GM12878 (cell line): ENCODE measurements at regions not wholly inside any gene's neighbourhood (a gene's known extent, or its start where the extent isn't known, plus 50 kb on each side); places are given as distances from the start of the nearest gene placed in this dataset.

Experiments
- ATAC-seq: fragments of 200-7000 bp; cut with Tn5 transposase; 3 replicates; pipeline ENCODE4 v1.9.1; 2020; ENCODE audit warnings: mild to moderate bottlenecking, moderate library complexity
- BruUV-seq: library from RNA; stranded (reverse); fragments of 400-500 nt; replicated peaks from 2 replicates; lab custom pipeline; 2021; lab: Mats Ljungman, UMichigan
- CTCF ChIA-PET: fragments of 300-600 bp; sonication (Branson Sonifier 250); formaldehyde crosslinking; extraction: SDS; loops from one replicate; lab custom pipeline; 2021; ENCODE audit warnings: inconsistent platforms; lab: Yijun Ruan, JAX
- POLR2A ChIA-PET: fragments of 350-600 bp; formaldehyde crosslinking; extraction: SDS; loops from one replicate; lab custom pipeline; 2021; ENCODE audit warnings: inconsistent platforms; lab: Charles Lee
- RAD21 ChIA-PET: fragments of 300-600 bp; sonication (Branson Sonifier 250); formaldehyde crosslinking; loops from one replicate; lab custom pipeline; 2023; ENCODE audit warnings: antibody characterized with exemption; ENCODE audit not compliant: unreplicated experiment; lab: Charles Lee
- SMC1A ChIA-PET: fragments of 300-600 bp; sonication (Branson Sonifier 250); formaldehyde crosslinking; loops from one replicate; lab custom pipeline; 2023; ENCODE audit not compliant: unreplicated experiment, uncharacterized antibody; lab: Charles Lee
- DNase-seq: peaks from one replicate; pipeline ENCODE4 v3.0.0-alpha.2; 2011; ENCODE audit warnings: low read depth, low spot score
- FAIRE-seq: peaks from 3 replicates; lab custom pipeline; 2011; peaks lifted over from hg19 to GRCh38; lab: Jason Lieb, UNC
- H2AFZ ChIP-seq: 2 replicates; pipeline ENCODE4 v1.6.0; 2011; ENCODE audit warnings: low read depth, low read length, control low read depth; ENCODE audit not compliant: control insufficient read depth
- H3K27ac ChIP-seq: 2 replicates; pipeline ENCODE4 v1.5.1; 2011; ENCODE audit warnings: control low read depth; ENCODE audit not compliant: control insufficient read depth, insufficient read depth
- H3K27me3 ChIP-seq, 2 experiments: replicated peaks in 1 of 2; 2 replicates each; pipeline versions ENCODE4 v1.6.0 to v1.6.1; 2011; ENCODE audit warnings: low read length in 1 of 2; ENCODE audit not compliant: control insufficient read depth in 2 of 2, insufficient read depth in 2 of 2
- H3K36me3 ChIP-seq, 2 experiments: 2 replicates each; pipeline ENCODE4 v1.5.1; 2011; ENCODE audit warnings: low read length in 1 of 2; ENCODE audit not compliant: control insufficient read depth in 2 of 2, insufficient read depth in 2 of 2
- H3K4me1 ChIP-seq: 2 replicates; pipeline ENCODE4 v1.6.1; 2011; ENCODE audit warnings: mild to moderate bottlenecking, low read length, moderate library complexity, mixed read lengths; ENCODE audit not compliant: control insufficient read depth, insufficient read depth
- H3K4me2 ChIP-seq: 2 replicates; pipeline ENCODE4 v1.6.0; 2011; ENCODE audit warnings: control low read depth; ENCODE audit not compliant: control insufficient read depth, insufficient read depth
- H3K4me3 ChIP-seq: fragments of 200-600 bp; sonication (generic); 2 replicates; pipeline ENCODE4 v1.5.1; 2016
- H3K79me2 ChIP-seq: 2 replicates; pipeline ENCODE4 v1.6.0; 2011; ENCODE audit warnings: low read length; ENCODE audit not compliant: control insufficient read depth, insufficient read depth
- H3K9ac ChIP-seq: 2 replicates; pipeline ENCODE4 v1.8.0; 2011; ENCODE audit warnings: low read length, control low read depth, mixed read lengths; ENCODE audit not compliant: control insufficient read depth, insufficient read depth
- H3K9me3 ChIP-seq: replicated peaks from 3 replicates; pipeline ENCODE4 v1.5.1; 2011; ENCODE audit warnings: mild to moderate bottlenecking, low read length; ENCODE audit not compliant: control insufficient read depth, insufficient read depth
- H4K20me1 ChIP-seq: 2 replicates; pipeline ENCODE4 v1.6.0; 2011; ENCODE audit not compliant: control insufficient read depth, insufficient read depth
- CHD1 ChIP-seq: IDR thresholded peaks from 2 replicates; pipeline ENCODE4 v1.6.1; 2012; ENCODE audit warnings: low read depth, low read length, improper control_type of control experiment
- CREM ChIP-seq: IDR thresholded peaks from 2 replicates; pipeline ENCODE4 v1.6.1; 2014; ENCODE audit warnings: antibody characterized with exemption, low read depth
- EED ChIP-seq: sonication (generic); IDR thresholded peaks from 2 replicates; pipeline ENCODE4 v1.6.1; 2016; ENCODE audit warnings: antibody characterized with exemption, low read depth
- KLF5 ChIP-seq: fragments of 450-650 bp; IDR thresholded peaks from 2 replicates; pipeline ENCODE4 v1.6.1; 2014; ENCODE audit warnings: mild to moderate bottlenecking; ENCODE audit not compliant: partially characterized antibody
- NFXL1 ChIP-seq: fragments of 450-650 bp; IDR thresholded peaks from 2 replicates; pipeline ENCODE4 v1.6.1; 2017; ENCODE audit warnings: antibody characterized with exemption, mild to moderate bottlenecking, borderline replicate concordance
- NFYB ChIP-seq: IDR thresholded peaks from 2 replicates; pipeline ENCODE4 v1.6.1; 2011; ENCODE audit warnings: low read depth, mild to moderate bottlenecking, low read length, improper control_type of control experiment, moderate library complexity; ENCODE audit not compliant: insufficient read depth
- PRDM15 ChIP-seq: fragments of 450-650 bp; formaldehyde crosslinking; IDR thresholded peaks from 2 replicates; pipeline ENCODE4 v1.4.0; 2020; ENCODE audit warnings: mild to moderate bottlenecking, moderate library complexity
- RELA ChIP-seq: fragments of 450-650 bp; IDR thresholded peaks from 2 replicates; pipeline ENCODE4 v1.8.0; 2014; ENCODE audit warnings: borderline replicate concordance; ENCODE audit not compliant: partially characterized antibody
- ZNF207 ChIP-seq: fragments of 450-650 bp; IDR thresholded peaks from 2 replicates; pipeline ENCODE4 v1.6.1; 2014; ENCODE audit warnings: antibody characterized with exemption, mild to moderate bottlenecking, borderline replicate concordance
- WGBS: methylation state at CpG from one replicate; pipeline ENCODE4 v1.1.6; 2016; ENCODE audit warnings: low lambda C conversion rate; ENCODE audit not compliant: insufficient replicate concordance, insufficient coverage; ENCODE audit errors: missing lambda C conversion rate; 5-methylcytosine and 5-hydroxymethylcytosine counted together
- in situ Hi-C: fragments of 300-500 bp; cut with MboI; formaldehyde crosslinking; loops from 9 replicates; pipeline ENCODE4 v1.14.3; 2018; ENCODE audit warnings: mixed read lengths
- intact Hi-C: fragments of 100-400 bp; cut with micrococcal nuclease; formaldehyde crosslinking; loops from one replicate; pipeline ENCODE4 v1.14.2; 2022; ENCODE audit not compliant: unreplicated experiment
- TF ChIP-seq, protein P1 (sequence below): fragments of 450-650 bp; IDR thresholded peaks from 2 replicates; pipeline ENCODE4 v1.6.1; 2017; ENCODE audit warnings: mild to moderate bottlenecking, moderate library complexity
- TF ChIP-seq, protein P2 (sequence below): fragments of 450-650 bp; IDR thresholded peaks from 2 replicates; pipeline ENCODE4 v1.6.1; 2017; ENCODE audit warnings: mild to moderate bottlenecking, low read depth, inconsistent platforms; ENCODE audit not compliant: poor library complexity, severe bottlenecking

DNA sequence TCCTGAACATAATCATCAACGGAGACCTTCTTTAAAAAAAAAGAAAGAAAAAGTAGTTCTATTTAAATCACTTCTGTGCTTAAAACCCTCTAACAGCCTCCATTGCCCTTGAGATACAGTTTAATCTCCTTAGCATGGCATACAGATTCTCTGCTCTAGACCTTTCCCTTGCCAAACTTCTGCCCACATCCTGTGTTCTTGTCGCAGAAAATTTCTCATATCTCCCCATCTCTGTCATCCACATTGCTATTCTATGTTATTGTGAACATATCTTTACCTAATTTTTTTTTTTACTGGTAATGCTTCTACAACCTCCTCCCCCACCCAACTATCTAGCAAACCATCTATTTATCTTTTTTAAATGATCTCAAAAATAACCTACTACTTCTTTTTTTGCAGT is 135.7 kb upstream of the PROX1 start:
- no TSS peak for BruUV-seq
- Histone ChIP-seq H3K79me2 (no peaks in the 10 kb centered on the region), H3K4me1 (no peaks in the 10 kb centered on the region), H3K36me3 (no peaks in the 10 kb centered on the region), H3K9ac (no peak overlapping the region), H3K27ac (no peak overlapping the region), H3K9me3 (no peaks in the 10 kb centered on the region), H2AFZ (no peak overlapping the region), H3K27me3 (0 out of 4 replicates have a peak, but pooled peaks cover 0 to 3% of the 10 kb centered on the region in 2 experiments), H3K4me3 (no peak overlapping the region), H3K4me2 (no peak overlapping the region), H4K20me1 (no peaks in the 10 kb centered on the region)
- ChIA-PET POLR2A (no interaction called here), CTCF (no interaction called here), SMC1A (no interaction called here), RAD21 (no interaction called here)
- no peak for ATAC-seq
- TF ChIP-seq NFXL1 = no peak
- no peak for TF ChIP-seq NFYB
- TF ChIP-seq, protein P1, sequence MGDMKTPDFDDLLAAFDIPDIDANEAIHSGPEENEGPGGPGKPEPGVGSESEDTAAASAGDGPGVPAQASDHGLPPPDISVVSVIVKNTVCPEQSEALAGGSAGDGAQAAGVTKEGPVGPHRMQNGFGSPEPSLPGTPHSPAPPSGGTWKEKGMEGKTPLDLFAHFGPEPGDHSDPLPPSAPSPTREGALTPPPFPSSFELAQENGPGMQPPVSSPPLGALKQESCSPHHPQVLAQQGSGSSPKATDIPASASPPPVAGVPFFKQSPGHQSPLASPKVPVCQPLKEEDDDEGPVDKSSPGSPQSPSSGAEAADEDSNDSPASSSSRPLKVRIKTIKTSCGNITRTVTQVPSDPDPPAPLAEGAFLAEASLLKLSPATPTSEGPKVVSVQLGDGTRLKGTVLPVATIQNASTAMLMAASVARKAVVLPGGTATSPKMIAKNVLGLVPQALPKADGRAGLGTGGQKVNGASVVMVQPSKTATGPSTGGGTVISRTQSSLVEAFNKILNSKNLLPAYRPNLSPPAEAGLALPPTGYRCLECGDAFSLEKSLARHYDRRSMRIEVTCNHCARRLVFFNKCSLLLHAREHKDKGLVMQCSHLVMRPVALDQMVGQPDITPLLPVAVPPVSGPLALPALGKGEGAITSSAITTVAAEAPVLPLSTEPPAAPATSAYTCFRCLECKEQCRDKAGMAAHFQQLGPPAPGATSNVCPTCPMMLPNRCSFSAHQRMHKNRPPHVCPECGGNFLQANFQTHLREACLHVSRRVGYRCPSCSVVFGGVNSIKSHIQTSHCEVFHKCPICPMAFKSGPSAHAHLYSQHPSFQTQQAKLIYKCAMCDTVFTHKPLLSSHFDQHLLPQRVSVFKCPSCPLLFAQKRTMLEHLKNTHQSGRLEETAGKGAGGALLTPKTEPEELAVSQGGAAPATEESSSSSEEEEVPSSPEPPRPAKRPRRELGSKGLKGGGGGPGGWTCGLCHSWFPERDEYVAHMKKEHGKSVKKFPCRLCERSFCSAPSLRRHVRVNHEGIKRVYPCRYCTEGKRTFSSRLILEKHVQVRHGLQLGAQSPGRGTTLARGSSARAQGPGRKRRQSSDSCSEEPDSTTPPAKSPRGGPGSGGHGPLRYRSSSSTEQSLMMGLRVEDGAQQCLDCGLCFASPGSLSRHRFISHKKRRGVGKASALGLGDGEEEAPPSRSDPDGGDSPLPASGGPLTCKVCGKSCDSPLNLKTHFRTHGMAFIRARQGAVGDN = no peak
- TF ChIP-seq ZNF207 = no peak
- TF ChIP-seq, protein P2, sequence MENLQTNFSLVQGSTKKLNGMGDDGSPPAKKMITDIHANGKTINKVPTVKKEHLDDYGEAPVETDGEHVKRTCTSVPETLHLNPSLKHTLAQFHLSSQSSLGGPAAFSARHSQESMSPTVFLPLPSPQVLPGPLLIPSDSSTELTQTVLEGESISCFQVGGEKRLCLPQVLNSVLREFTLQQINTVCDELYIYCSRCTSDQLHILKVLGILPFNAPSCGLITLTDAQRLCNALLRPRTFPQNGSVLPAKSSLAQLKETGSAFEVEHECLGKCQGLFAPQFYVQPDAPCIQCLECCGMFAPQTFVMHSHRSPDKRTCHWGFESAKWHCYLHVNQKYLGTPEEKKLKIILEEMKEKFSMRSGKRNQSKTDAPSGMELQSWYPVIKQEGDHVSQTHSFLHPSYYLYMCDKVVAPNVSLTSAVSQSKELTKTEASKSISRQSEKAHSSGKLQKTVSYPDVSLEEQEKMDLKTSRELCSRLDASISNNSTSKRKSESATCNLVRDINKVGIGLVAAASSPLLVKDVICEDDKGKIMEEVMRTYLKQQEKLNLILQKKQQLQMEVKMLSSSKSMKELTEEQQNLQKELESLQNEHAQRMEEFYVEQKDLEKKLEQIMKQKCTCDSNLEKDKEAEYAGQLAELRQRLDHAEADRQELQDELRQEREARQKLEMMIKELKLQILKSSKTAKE = no peak
- no peak for TF ChIP-seq RELA
- TF ChIP-seq CREM = no peak
- TF ChIP-seq CHD1 = no peak
- no peak for TF ChIP-seq KLF5
- no peak for TF ChIP-seq EED
- TF ChIP-seq PRDM15 = no peak
- WGBS = 0% methylated on average over 2 of the region's 2 CpGs
- no peak for FAIRE-seq
- intact Hi-C loops (no loop called here), in situ Hi-C loops (no loop called here)
- no peak for DNase-seq
